ENCODE measurements at regions not wholly inside any gene's neighbourhood (a gene's known extent, or its start where the extent isn't known, plus 50 kb on each side); places are given as distances from the start of the nearest gene placed in this dataset.

DNA sequence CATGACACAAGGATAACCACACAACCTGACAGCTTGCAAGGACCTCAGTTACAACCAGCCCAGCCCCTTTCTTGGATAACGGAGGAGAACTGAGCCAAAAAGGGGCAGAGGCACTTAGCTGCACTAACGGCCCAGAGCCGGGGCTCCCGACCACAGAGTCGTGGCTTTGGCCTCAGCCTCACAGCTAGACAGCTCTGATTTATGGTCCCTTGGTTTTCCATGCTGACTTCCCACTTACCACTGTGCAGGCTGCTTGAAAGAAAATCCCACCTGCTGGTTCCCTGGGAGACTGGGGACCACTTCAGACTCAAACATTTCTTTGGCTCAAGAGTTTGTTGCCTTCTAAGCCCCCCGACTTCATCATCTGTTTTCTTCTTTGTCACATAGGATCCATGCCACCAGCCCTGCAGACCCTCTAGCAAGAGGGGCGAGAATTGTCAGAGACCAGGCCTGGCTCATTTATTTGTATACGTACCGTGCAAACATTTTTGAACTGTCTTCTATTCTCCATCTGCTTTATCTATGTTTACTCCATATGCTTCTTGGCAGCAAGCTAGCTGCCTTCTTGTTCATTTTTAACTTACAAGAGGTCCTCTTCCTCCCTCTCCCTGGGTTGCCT lies 352.6 kb upstream of the MYT1L start:
- Histone ChIP-seq H3K9me3 (ENCODE audit: low read depth, low read length) (no peaks in the 10 kb centered on the region), H3K27me3 (ENCODE audit: insufficient read depth, low read length) (no peaks in the 10 kb centered on the region), H4K20me1 (ENCODE audit: insufficient read depth, low read length) (no peaks in the 10 kb centered on the region), H3K4me1 (ENCODE audit: insufficient read depth, low read length) (no peaks in the 10 kb centered on the region), H3K4me3 (ENCODE audit: insufficient read depth, low read length) (no peak overlapping the region), H3K79me2 (ENCODE audit: insufficient read depth, low read length) (no peaks in the 10 kb centered on the region), H2AFZ (ENCODE audit: low read length) (no peak overlapping the region), H3K36me3 (ENCODE audit: insufficient read depth, low read length) (no peaks in the 10 kb centered on the region), H3K4me2 (ENCODE audit: insufficient read depth, low read length) (no peak overlapping the region), H3K27ac (ENCODE audit: low read depth, low read length) (no peak overlapping the region)
- no peak for DNase-seq (ENCODE audit: insufficient read length, low spot score, missing footprints)
- TF ChIP-seq, protein P1, sequence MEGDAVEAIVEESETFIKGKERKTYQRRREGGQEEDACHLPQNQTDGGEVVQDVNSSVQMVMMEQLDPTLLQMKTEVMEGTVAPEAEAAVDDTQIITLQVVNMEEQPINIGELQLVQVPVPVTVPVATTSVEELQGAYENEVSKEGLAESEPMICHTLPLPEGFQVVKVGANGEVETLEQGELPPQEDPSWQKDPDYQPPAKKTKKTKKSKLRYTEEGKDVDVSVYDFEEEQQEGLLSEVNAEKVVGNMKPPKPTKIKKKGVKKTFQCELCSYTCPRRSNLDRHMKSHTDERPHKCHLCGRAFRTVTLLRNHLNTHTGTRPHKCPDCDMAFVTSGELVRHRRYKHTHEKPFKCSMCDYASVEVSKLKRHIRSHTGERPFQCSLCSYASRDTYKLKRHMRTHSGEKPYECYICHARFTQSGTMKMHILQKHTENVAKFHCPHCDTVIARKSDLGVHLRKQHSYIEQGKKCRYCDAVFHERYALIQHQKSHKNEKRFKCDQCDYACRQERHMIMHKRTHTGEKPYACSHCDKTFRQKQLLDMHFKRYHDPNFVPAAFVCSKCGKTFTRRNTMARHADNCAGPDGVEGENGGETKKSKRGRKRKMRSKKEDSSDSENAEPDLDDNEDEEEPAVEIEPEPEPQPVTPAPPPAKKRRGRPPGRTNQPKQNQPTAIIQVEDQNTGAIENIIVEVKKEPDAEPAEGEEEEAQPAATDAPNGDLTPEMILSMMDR (IDR thresholded peaks at IDR 0.05; ENCODE audit: extremely low read depth, low read depth, low read length): no peak

DNA sequence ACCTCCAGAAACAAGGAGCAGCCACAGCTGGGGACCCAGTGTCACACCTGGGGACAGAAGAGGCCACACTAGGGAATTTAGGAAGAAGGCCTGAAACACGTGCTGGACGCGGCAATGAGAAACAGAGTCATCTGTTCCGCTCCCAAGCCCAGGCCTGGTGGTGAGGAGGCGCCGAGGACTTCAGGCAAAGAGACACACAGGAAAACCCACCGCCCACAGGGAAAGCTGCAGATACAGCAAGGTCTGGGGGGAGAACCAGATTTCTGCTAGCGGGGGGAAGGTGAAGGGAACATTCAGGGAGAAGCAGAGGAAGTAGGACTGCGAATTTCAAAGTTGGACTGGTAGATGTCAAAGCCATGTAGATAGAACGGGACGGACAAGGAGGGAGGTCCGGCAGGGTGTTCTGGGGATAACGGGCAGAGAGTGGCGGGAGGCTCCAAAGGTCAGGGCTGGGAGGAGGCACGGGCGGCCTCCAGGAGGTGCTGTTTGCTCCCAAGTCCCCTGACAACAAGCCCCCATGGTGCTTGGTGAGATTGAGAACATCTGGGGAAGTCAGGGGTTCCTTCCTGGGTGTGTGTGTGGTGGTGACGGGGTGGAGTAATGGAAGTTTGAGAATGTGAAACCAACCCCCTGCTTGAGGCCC lies 351.7 kb upstream of the MYT1L start:
- no peaks in the 10 kb centered on the region for H3K36me3 ChIP-seq (ENCODE audit: insufficient read depth, low read length)
- H3K27me3 ChIP-seq (ENCODE audit: insufficient read depth, low read length): no peaks in the 10 kb centered on the region
- no peak overlapping the region for H2AFZ ChIP-seq (ENCODE audit: low read length)
- H3K4me2 ChIP-seq (ENCODE audit: insufficient read depth, low read length): no peak overlapping the region
- TF ChIP-seq, protein P1 (IDR thresholded peaks at IDR 0.05; ENCODE audit: extremely low read depth, low read depth, low read length): no peak
- H3K9me3 ChIP-seq (ENCODE audit: low read depth, low read length): no peaks in the 10 kb centered on the region
- H3K27ac ChIP-seq (ENCODE audit: low read depth, low read length): no peak overlapping the region
- no peaks in the 10 kb centered on the region for H3K4me1 ChIP-seq (ENCODE audit: insufficient read depth, low read length)
- DNase-seq (ENCODE audit: insufficient read length, low spot score, missing footprints): no peak
- H3K4me3 ChIP-seq (ENCODE audit: insufficient read depth, low read length): no peak overlapping the region
- H3K79me2 ChIP-seq (ENCODE audit: insufficient read depth, low read length): no peaks in the 10 kb centered on the region
- no peaks in the 10 kb centered on the region for H4K20me1 ChIP-seq (ENCODE audit: insufficient read depth, low read length)

DNA sequence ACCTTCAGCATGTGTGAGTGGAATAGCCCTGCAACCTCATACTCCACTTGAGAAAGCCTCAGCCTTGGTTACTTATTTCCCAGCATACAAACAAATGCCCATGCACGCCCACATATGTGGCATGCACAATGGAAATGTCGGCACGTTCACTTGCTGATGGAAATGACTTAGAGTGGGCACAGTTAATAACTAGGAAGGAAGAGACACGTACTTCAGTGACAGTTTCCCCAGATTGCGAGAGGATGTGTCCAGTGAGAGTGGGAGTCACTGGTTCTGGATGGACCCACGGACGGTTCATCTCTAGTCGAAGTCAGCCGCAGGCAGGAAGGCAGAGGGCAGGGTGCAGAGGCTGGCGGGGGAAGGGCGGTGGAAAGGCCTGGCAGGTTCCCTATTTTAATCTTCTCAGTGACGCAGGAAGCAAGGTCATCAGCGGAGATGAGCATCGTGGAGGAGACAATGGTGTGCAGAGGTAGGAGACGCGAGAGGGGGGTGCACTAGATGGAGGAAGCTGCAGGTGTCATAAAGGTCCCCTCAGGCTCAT lies 350.7 kb upstream of the MYT1L start:
- Histone ChIP-seq H3K9me3 (ENCODE audit: low read depth, low read length) (no peaks in the 10 kb centered on the region), H3K4me3 (ENCODE audit: insufficient read depth, low read length) (no peak overlapping the region), H3K4me1 (ENCODE audit: insufficient read depth, low read length) (no peaks in the 10 kb centered on the region), H2AFZ (ENCODE audit: low read length) (no peak overlapping the region), H4K20me1 (ENCODE audit: insufficient read depth, low read length) (no peaks in the 10 kb centered on the region), H3K4me2 (ENCODE audit: insufficient read depth, low read length) (no peak overlapping the region), H3K79me2 (ENCODE audit: insufficient read depth, low read length) (no peaks in the 10 kb centered on the region), H3K36me3 (ENCODE audit: insufficient read depth, low read length) (no peaks in the 10 kb centered on the region), H3K27ac (ENCODE audit: low read depth, low read length) (no peak overlapping the region), H3K27me3 (ENCODE audit: insufficient read depth, low read length) (no peaks in the 10 kb centered on the region)
- DNase-seq (ENCODE audit: insufficient read length, low spot score, missing footprints): no peak
- TF ChIP-seq, protein P1 (IDR thresholded peaks at IDR 0.05; ENCODE audit: extremely low read depth, low read depth, low read length): no peak

DNA sequence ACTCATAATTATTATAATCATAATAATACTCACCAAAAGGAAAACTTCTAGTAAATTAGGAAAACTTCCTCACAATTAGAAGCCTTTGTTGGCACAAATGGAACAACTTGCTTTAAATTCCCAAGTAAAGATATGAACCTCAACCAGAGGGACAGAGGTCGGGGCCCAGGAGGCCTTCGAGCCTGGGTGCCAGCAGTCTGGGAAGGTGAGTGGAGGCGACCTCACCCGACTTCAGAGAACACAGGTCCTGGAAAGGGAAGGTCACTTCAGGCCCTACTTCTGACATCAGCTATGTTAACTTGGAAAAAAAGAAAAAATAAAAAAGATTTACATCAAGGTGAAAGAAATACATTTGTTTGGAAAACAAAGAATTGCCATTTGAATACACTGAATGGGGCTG lies 350.0 kb upstream of the MYT1L start:
- TF ChIP-seq, protein P1 (IDR thresholded peaks at IDR 0.05; ENCODE audit: extremely low read depth, low read depth, low read length): no peak
- no peaks in the 10 kb centered on the region for H3K79me2 ChIP-seq (ENCODE audit: insufficient read depth, low read length)
- no peaks in the 10 kb centered on the region for H3K9me3 ChIP-seq (ENCODE audit: low read depth, low read length)
- no peak overlapping the region for H3K4me3 ChIP-seq (ENCODE audit: insufficient read depth, low read length)
- H3K4me1 ChIP-seq (ENCODE audit: insufficient read depth, low read length): no peaks in the 10 kb centered on the region
- no peak overlapping the region for H3K27ac ChIP-seq (ENCODE audit: low read depth, low read length)
- no peaks in the 10 kb centered on the region for H4K20me1 ChIP-seq (ENCODE audit: insufficient read depth, low read length)
- DNase-seq (ENCODE audit: insufficient read length, low spot score, missing footprints): no peak
- no peak overlapping the region for H3K4me2 ChIP-seq (ENCODE audit: insufficient read depth, low read length)
- H2AFZ ChIP-seq (ENCODE audit: low read length): no peak overlapping the region
- no peaks in the 10 kb centered on the region for H3K36me3 ChIP-seq (ENCODE audit: insufficient read depth, low read length)
- no peaks in the 10 kb centered on the region for H3K27me3 ChIP-seq (ENCODE audit: insufficient read depth, low read length)

All from osteoblast (primary cell).